ENCODE measurements at regions not wholly inside any gene's neighbourhood (a gene's known extent, or its start where the extent isn't known, plus 50 kb on each side); places are given as distances from the start of the nearest gene placed in this dataset.
A peak's percentile ranks its signal among the peaks of the same experiment; 100 is the strongest.

DNA sequence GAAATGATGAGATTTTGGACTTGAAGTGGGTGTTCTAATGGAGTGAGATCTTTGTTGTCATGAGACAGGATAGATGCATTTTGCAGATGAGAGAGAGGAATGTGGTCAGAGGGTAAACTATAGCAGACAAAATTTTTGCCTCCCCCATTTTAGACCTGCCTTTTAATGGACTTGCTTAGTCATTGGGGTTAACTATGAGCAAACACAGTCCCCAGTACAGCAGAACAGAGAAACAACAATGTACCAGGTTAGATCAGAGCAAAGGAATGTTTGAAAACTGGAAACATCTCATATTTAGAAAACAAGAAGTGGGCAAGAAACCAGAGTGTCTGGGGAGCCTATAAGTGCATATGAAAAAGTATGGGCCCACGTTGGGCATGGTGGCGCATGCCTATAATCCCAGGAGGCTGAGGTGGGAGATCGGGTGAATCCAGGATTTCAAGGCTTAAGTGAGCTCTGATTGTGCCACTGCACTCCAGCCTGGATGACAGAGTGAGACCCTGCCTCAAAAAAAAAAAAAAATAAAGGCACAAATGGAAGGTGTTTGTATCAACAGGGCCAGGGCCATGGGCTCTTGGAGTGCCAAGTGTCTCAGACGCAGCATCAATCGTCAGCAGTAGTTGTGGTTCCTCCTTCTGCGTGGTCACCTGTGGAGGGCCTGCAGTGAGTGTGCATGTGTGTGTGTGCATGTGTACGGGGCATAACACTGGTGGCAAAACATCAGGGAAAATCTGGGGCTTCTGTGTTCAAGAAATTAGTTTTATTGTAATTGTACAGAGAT lies 214.4 kb upstream of the S1PR3 start:
- TF ChIP-seq CTCF (IDR thresholded peaks at IDR 0.05; ENCODE audit: insufficient read depth, low read depth, low read length, missing control alignments) = no peak
- no peak overlapping the region for H3K4me3 ChIP-seq (ENCODE audit: low read depth, low read length)

GRCh38 chr9:88777498-88778312 lies 213.6 kb upstream of the S1PR3 start:
- TF ChIP-seq CTCF (IDR thresholded peaks at IDR 0.05; ENCODE audit: insufficient read depth, low read depth, low read length, missing control alignments) = no peak
- no peak overlapping the region for H3K4me3 ChIP-seq (ENCODE audit: low read depth, low read length)
- DNase-seq (ENCODE audit: low read depth) = peak; percentile 19

More for the DNA sequence above, 214.4 kb upstream of the S1PR3 start:
- no peak for DNase-seq (ENCODE audit: low read depth)

- TF ChIP-seq CTCF (IDR thresholded peaks at IDR 0.05; ENCODE audit: insufficient read depth, low read depth, low read length, missing control alignments) = no peak
- no peak for DNase-seq (ENCODE audit: low read depth)
- no peak overlapping the region for H3K4me3 ChIP-seq (ENCODE audit: low read depth, low read length)
These were observed 209.5 kb upstream of the S1PR3 start for GRCh38 chr9:88781628-88782391.

DNA sequence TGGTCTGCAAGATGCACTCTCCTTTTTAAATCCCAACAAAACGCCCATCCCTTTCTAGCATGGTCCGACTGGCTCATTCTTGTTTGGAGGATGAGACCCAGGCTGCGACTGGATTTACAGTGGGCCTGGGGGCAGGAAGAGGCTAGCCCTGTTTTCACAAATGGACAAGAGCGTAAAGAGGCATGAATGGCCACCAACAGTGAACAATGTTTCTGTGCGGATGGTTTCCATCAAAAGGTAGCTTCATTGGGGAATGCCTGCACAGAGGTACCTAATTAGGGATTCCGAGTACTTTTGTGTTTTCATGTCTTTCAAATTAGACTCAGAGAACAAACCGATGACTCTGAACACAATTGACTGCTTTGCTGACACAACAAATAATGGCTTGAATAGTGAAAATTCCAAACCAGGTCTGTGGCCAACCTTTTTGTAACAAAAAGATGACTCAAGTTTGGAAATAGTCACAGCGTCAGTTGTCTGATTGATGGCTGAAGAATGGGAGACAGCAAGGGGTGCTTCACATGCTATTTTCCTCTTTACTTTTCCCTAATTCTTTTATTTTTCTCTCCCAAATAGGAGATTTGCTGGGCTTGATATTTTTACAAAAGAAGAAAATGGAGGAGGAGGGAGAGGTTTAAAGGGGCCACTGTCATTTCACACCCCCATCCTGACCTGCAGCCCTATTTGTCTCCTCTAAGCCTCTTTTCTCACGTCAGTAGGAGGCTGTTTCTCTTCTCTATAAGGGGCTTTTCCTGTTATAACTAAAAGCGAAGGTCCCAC lies 208.1 kb upstream of the S1PR3 start:
- no peak for DNase-seq (ENCODE audit: low read depth)
- TF ChIP-seq CTCF (IDR thresholded peaks at IDR 0.05; ENCODE audit: insufficient read depth, low read depth, low read length, missing control alignments) = no peak
- H3K4me3 ChIP-seq (ENCODE audit: low read depth, low read length) = no peak overlapping the region

DNA sequence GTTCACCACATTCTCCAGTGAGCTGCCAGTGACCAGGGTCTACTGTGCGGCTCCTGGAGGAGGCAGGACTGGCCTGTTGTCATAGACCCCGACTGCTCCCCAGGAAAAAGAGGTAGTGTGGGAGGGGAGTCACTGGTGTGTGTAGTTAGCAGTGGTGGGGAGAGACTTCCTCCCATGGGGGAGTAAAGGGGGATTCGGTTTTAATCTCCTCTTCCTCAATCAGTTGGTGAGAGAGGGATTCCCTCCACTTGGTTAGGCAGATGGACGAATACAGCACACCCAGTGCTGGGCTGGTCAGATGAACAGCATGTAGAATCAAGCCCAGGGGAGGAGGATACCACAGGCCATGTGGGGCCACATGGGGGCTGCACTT lies 207.6 kb upstream of the S1PR3 start:
- DNase-seq (ENCODE audit: low read depth) = no peak
- H3K4me3 ChIP-seq (ENCODE audit: low read depth, low read length) = no peak overlapping the region
- TF ChIP-seq CTCF (IDR thresholded peaks at IDR 0.05; ENCODE audit: insufficient read depth, low read depth, low read length, missing control alignments) = no peak

DNA sequence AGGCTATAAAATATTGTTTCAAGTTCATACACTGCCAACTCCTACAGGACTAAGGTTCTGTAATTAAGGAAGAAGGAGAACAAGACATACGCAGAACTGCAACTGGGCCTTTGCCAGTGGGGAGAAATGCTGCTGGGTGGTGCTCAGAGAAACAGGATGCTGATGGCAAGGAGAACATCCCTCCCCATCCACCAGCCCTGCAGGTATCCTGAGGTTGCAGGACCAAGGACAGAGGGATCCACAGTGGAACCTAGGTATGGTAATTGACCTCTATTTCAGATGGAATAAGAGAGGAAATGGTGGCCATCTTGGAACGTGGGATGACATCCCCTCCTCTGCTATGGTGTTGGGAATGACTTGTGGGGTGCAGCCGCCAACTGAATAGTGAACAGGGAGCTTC lies 206.3 kb upstream of the S1PR3 start:
- no peak for DNase-seq (ENCODE audit: low read depth)
- no peak for TF ChIP-seq CTCF (IDR thresholded peaks at IDR 0.05; ENCODE audit: insufficient read depth, low read depth, low read length, missing control alignments)

More for the DNA sequence above, 206.3 kb upstream of the S1PR3 start:
- H3K4me3 ChIP-seq (ENCODE audit: low read depth, low read length) = no peak overlapping the region

Data from GM12865 (cell line).